HepG2 (cell line): ENCODE measurements at regions not wholly inside any gene's neighbourhood (a gene's known extent, or its start where the extent isn't known, plus 50 kb on each side); places are given as distances from the start of the nearest gene placed in this dataset.
"Not testable (repeated sequence)": the region's sequence is repeated elsewhere in the genome, so short reads cannot be mapped to it uniquely, and the experiment has no call there.

Experiments used
- CTCF ChIP-seq: sonication (generic); formaldehyde crosslinking; IDR thresholded peaks from 2 replicates; pipeline ENCODE4 v1.5.0; 2020; ENCODE audit warnings: mild to moderate bottlenecking, missing genetic modification reagents, moderate library complexity
- KDM5B ChIP-seq: sonication (generic); formaldehyde crosslinking; IDR thresholded peaks from 2 replicates; pipeline ENCODE4 v1.4.0; 2020; ENCODE audit warnings: missing genetic modification reagents, mild to moderate bottlenecking, borderline replicate concordance
- NR2C2 ChIP-seq: sonication (generic); formaldehyde crosslinking; IDR thresholded peaks from 2 replicates; pipeline ENCODE4 v1.4.0; 2020; ENCODE audit warnings: missing genetic modification reagents, mild to moderate bottlenecking, moderate library complexity, borderline replicate concordance
- SIN3A ChIP-seq: IDR thresholded peaks from 2 replicates; pipeline ENCODE4 v1.6.1; 2011; ENCODE audit warnings: low read depth, mild to moderate bottlenecking, control low read depth, low read length, borderline replicate concordance
- SP140L ChIP-seq: sonication (generic); formaldehyde crosslinking; IDR thresholded peaks from 2 replicates; pipeline ENCODE4 v1.4.0; 2020; ENCODE audit warnings: missing genetic modification reagents, borderline replicate concordance
- ZNF253 ChIP-seq: sonication (generic); formaldehyde crosslinking; IDR thresholded peaks from 2 replicates; pipeline ENCODE4 v1.8.0; 2022; ENCODE audit warnings: mild to moderate bottlenecking, missing genetic modification reagents, borderline replicate concordance

GRCh38 chr2:131633405-131633804, 105.7 kb downstream of the CCDC74A start:
- not testable (repeated sequence) for TF ChIP-seq SP140L (CRISPR knock-in tag); NR2C2; SIN3A; KDM5B (CRISPR knock-in tag); CTCF (CRISPR knock-in tag); ZNF253 (CRISPR knock-in tag)
